ENCODE measurements at regions not wholly inside any gene's neighbourhood (a gene's known extent, or its start where the extent isn't known, plus 50 kb on each side); places are given as distances from the start of the nearest gene placed in this dataset.
"Not testable (repeated sequence)": the region's sequence is repeated elsewhere in the genome, so short reads cannot be mapped to it uniquely, and the experiment has no call there.

DNA sequence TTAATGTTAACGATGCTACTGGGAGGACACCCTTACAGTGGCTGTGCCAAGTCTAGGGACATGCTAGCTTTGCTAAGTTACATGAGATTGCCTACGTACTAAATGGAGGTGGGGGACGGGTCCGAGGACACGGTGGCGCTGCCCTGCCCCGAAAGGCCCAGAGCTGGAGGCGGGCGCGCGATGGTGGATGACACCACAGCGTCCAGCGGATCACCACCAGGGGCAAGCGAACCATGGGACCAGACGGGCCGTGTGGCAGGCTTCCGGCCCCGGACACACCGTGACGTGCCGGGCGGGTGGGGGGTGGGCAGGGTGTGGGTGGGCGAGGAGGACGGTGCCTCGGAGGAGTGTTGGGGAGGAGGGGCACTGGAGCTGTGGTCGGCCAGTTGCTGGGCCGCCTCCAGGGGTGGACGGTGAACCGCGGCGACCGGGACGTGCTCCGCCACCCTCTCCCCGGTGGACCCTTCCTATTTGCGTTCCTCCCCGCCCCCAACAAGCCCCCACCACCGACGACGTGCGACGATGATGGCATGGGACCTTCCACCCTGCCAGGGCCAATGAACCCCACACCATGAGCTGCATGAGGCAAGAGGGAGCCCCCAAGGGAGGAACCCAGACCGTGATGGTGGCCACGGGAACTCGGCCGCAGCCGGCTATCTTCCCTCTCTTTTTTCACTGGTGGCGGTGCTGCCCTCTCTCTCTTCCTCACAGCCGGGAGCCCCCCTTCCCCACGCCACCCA lies 773.3 kb upstream of the DEFB115 start:
- peaks cover 52% of the 10 kb centered on the region for H3K9me3 ChIP-seq (ENCODE audit: control insufficient read depth, insufficient read depth, low read length)
- no peaks in the 10 kb centered on the region for H3K27me3 ChIP-seq (ENCODE audit: control insufficient read depth, insufficient read depth, low read length)
- no peak for DNase-seq (ENCODE audit: low read depth, low spot score)
- CTCF ChIA-PET: no interaction called here
- TF ChIP-seq, protein P1, sequence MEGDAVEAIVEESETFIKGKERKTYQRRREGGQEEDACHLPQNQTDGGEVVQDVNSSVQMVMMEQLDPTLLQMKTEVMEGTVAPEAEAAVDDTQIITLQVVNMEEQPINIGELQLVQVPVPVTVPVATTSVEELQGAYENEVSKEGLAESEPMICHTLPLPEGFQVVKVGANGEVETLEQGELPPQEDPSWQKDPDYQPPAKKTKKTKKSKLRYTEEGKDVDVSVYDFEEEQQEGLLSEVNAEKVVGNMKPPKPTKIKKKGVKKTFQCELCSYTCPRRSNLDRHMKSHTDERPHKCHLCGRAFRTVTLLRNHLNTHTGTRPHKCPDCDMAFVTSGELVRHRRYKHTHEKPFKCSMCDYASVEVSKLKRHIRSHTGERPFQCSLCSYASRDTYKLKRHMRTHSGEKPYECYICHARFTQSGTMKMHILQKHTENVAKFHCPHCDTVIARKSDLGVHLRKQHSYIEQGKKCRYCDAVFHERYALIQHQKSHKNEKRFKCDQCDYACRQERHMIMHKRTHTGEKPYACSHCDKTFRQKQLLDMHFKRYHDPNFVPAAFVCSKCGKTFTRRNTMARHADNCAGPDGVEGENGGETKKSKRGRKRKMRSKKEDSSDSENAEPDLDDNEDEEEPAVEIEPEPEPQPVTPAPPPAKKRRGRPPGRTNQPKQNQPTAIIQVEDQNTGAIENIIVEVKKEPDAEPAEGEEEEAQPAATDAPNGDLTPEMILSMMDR (IDR thresholded peaks at IDR 0.05; ENCODE audit: low read depth, low read length): no peak
- POLR2A ChIA-PET: no interaction called here
- no peak overlapping the region for H3K4me3 ChIP-seq (ENCODE audit: low read depth, low read length)
- H3K27ac ChIP-seq (ENCODE audit: low read depth, low read length): no peak overlapping the region

GRCh38 chr20:30484749-30485070 lies 772.8 kb upstream of the DEFB115 start:
- DNase-seq (ENCODE audit: low read depth, low spot score): no peak
- POLR2A ChIA-PET: no interaction called here
- Histone ChIP-seq H3K27ac (ENCODE audit: low read depth, low read length) (no peak overlapping the region), H3K9me3 (ENCODE audit: control insufficient read depth, insufficient read depth, low read length) (peaks cover 57% of the 10 kb centered on the region), H3K4me3 (ENCODE audit: low read depth, low read length) (no peak overlapping the region), H3K27me3 (ENCODE audit: control insufficient read depth, insufficient read depth, low read length) (no peaks in the 10 kb centered on the region)
- CTCF ChIA-PET: no interaction called here
- TF ChIP-seq, protein P1 (IDR thresholded peaks at IDR 0.05; ENCODE audit: low read depth, low read length): no peak

GRCh38 chr20:30485331-30486102 lies 771.9 kb upstream of the DEFB115 start:
- no peak overlapping the region for H3K27ac ChIP-seq (ENCODE audit: low read depth, low read length)
- ChIA-PET POLR2A (no interaction called here), CTCF (no interaction called here)
- DNase-seq (ENCODE audit: low read depth, low spot score): no peak
- TF ChIP-seq, protein P1 (IDR thresholded peaks at IDR 0.05; ENCODE audit: low read depth, low read length): no peak
- no peaks in the 10 kb centered on the region for H3K27me3 ChIP-seq (ENCODE audit: control insufficient read depth, insufficient read depth, low read length)
- no peak overlapping the region for H3K4me3 ChIP-seq (ENCODE audit: low read depth, low read length)
- H3K9me3 ChIP-seq (ENCODE audit: control insufficient read depth, insufficient read depth, low read length): peaks cover 62% of the 10 kb centered on the region

DNA sequence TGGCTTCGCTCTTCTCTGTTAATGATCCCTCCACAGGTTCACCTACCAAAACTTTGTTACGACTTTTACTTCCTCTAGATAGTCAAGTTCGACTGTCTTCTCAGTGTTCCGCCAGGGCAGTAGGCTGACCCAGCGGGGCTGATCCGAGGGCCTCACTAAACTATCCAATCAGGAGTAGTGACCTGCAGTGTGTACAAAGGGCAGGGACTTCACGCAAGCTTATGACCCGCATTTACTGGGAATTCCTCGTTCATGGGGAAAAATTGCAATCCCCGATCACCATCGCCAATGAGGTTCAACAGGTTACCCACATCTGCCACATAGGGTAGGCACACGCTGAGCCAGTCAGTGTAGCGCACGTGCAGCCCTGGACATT lies 771.4 kb upstream of the DEFB115 start:
- POLR2A ChIA-PET: no interaction called here
- DNase-seq (ENCODE audit: low read depth, low spot score): no peak
- H3K27me3 ChIP-seq (ENCODE audit: control insufficient read depth, insufficient read depth, low read length): no peaks in the 10 kb centered on the region
- CTCF ChIA-PET: no interaction called here
- TF ChIP-seq, protein P1 (IDR thresholded peaks at IDR 0.05; ENCODE audit: low read depth, low read length): no peak
- no peak overlapping the region for H3K27ac ChIP-seq (ENCODE audit: low read depth, low read length)
- no peak overlapping the region for H3K4me3 ChIP-seq (ENCODE audit: low read depth, low read length)
- peaks cover 67% of the 10 kb centered on the region for H3K9me3 ChIP-seq (ENCODE audit: control insufficient read depth, insufficient read depth, low read length)

GRCh38 chr20:30487461-30487860 lies 770.0 kb upstream of the DEFB115 start:
- POLR2A ChIA-PET; H3K27ac ChIP-seq (ENCODE audit: low read depth, low read length); DNase-seq (ENCODE audit: low read depth, low spot score); H3K27me3 ChIP-seq (ENCODE audit: control insufficient read depth, insufficient read depth, low read length); H3K4me3 ChIP-seq (ENCODE audit: low read depth, low read length); CTCF ChIA-PET: not testable (repeated sequence)
- peaks cover 70% of the 10 kb centered on the region for H3K9me3 ChIP-seq (ENCODE audit: control insufficient read depth, insufficient read depth, low read length)

Data from AG04450 (cell line).